Neural cell (in vitro differentiated cells): ENCODE measurements at regions not wholly inside any gene's neighbourhood (a gene's known extent, or its start where the extent isn't known, plus 50 kb on each side); places are given as distances from the start of the nearest gene placed in this dataset.

Source experiments
- H2AFZ ChIP-seq: fragments of 200-600, 300-800 bp; sonication (generic), shearing (Covaris generic); 2 replicates; pipeline ENCODE4 v1.6.0; 2014; ENCODE audit warnings: low read depth, mild to moderate bottlenecking, antibody characterized with exemption, low read length, moderate library complexity
- H3F3A ChIP-seq: fragments of 200-600 bp; shearing (Covaris generic); 2 replicates; pipeline ENCODE4 v1.6.1; 2016; ENCODE audit warnings: mild to moderate bottlenecking, moderate library complexity, mixed read lengths, antibody characterized with exemption, low read length; ENCODE audit not compliant: insufficient read depth, poor library complexity, severe bottlenecking
- H3K27ac ChIP-seq: fragments of 200-600, 300-800 bp; sonication (generic), shearing (Covaris generic); 2 replicates; pipeline ENCODE4 v1.5.1; 2014; ENCODE audit warnings: mild to moderate bottlenecking, low read length, moderate library complexity
- H3K27me3 ChIP-seq: fragments of 300-800, 200-600 bp; sonication (generic), shearing (Covaris generic); 2 replicates; pipeline ENCODE4 v1.6.0; 2014; ENCODE audit warnings: mild to moderate bottlenecking, low read depth, low read length, moderate library complexity; ENCODE audit not compliant: insufficient read depth
- H3K36me3 ChIP-seq: fragments of 300-800, 200-600 bp; sonication (generic), shearing (Covaris generic); 2 replicates; pipeline ENCODE4 v1.5.1; 2014; ENCODE audit warnings: mild to moderate bottlenecking, antibody characterized with exemption, low read length, moderate library complexity; ENCODE audit not compliant: insufficient read depth
- H3K4me2 ChIP-seq: fragments of 300-800, 200-600 bp; sonication (generic), shearing (Covaris generic); 2 replicates; pipeline ENCODE4 v1.6.0; 2014; ENCODE audit warnings: mild to moderate bottlenecking, low read length
- H3K4me3 ChIP-seq: fragments of 300-800, 200-600 bp; sonication (generic), shearing (Covaris generic); 2 replicates; pipeline ENCODE4 v1.5.1; 2014; ENCODE audit warnings: mild to moderate bottlenecking, low read length, moderate library complexity
- H3K79me2 ChIP-seq: fragments of 200-600 bp; shearing (Covaris generic); replicated peaks from 2 replicates; pipeline ENCODE4 v1.6.0; 2014; ENCODE audit warnings: mild to moderate bottlenecking, low read length, moderate library complexity; ENCODE audit not compliant: insufficient read depth
- H3K9ac ChIP-seq: fragments of 300-800, 200-600 bp; sonication (generic), shearing (Covaris generic); 2 replicates; pipeline ENCODE4 v1.6.1; 2016; ENCODE audit warnings: mild to moderate bottlenecking, low read length, mixed read lengths
- H3K9me2 ChIP-seq: fragments of 200-600 bp; shearing (Covaris generic); 2 replicates; pipeline ENCODE4 v1.6.1; 2016; ENCODE audit warnings: mild to moderate bottlenecking, low read length, mixed read lengths; ENCODE audit not compliant: insufficient read depth
- H3K9me3 ChIP-seq: fragments of 200-600, 300-800 bp; sonication (generic), shearing (Covaris generic); 2 replicates; pipeline ENCODE4 v1.6.1; 2016; ENCODE audit warnings: mild to moderate bottlenecking, mixed run types, low read length, moderate library complexity, mixed read lengths
- H4K20me1 ChIP-seq: fragments of 200-600 bp; shearing (Covaris generic); 2 replicates; pipeline ENCODE4 v1.6.1; 2016; ENCODE audit warnings: mild to moderate bottlenecking, mixed run types; ENCODE audit not compliant: insufficient read depth
- EP300 ChIP-seq: fragments of 450-650 bp; conservative IDR thresholded peaks from 2 replicates; pipeline ENCODE4 v1.6.1; 2014; ENCODE audit warnings: antibody characterized with exemption, mild to moderate bottlenecking, moderate library complexity; ENCODE audit not compliant: poor library complexity, severe bottlenecking
- EZH2 ChIP-seq: fragments of 200-600, 300-800 bp; shearing (Covaris generic), sonication (generic); IDR thresholded peaks from 2 replicates; pipeline ENCODE4 v1.6.1; 2014; ENCODE audit warnings: antibody characterized with exemption, low read length, borderline replicate concordance, mild to moderate bottlenecking; ENCODE audit not compliant: insufficient read depth, poor library complexity, severe bottlenecking
- MXI1 ChIP-seq: fragments of 450-650 bp; conservative IDR thresholded peaks from 2 replicates; pipeline ENCODE4 v1.6.1; 2014; ENCODE audit warnings: antibody characterized with exemption, mild to moderate bottlenecking; ENCODE audit not compliant: poor library complexity, severe bottlenecking
- POLR2AphosphoS5 ChIP-seq: IDR thresholded peaks from 2 replicates; pipeline ENCODE4 v1.6.1; 2012
- RAD21 ChIP-seq: fragments of 450-650 bp; conservative IDR thresholded peaks from 2 replicates; pipeline ENCODE4 v1.6.1; 2014; ENCODE audit warnings: antibody characterized with exemption, mild to moderate bottlenecking, moderate library complexity
- SMC3 ChIP-seq: fragments of 450-650 bp; conservative IDR thresholded peaks from 2 replicates; pipeline ENCODE4 v1.6.1; 2014; ENCODE audit warnings: antibody characterized with exemption, mild to moderate bottlenecking, moderate library complexity; ENCODE audit not compliant: poor library complexity
- TAF1 ChIP-seq: IDR thresholded peaks from 2 replicates; pipeline ENCODE4 v1.6.1; 2012; ENCODE audit warnings: low read depth
- TF ChIP-seq, protein P1 (sequence below): IDR thresholded peaks from 2 replicates; pipeline ENCODE4 v1.6.1; 2012; ENCODE audit warnings: borderline replicate concordance
- TF ChIP-seq, protein P2 (sequence below): fragments of 450-650 bp; IDR thresholded peaks from 2 replicates; pipeline ENCODE4 v1.5.1; 2014; ENCODE audit warnings: antibody characterized with exemption, mild to moderate bottlenecking, moderate library complexity; ENCODE audit not compliant: poor library complexity, severe bottlenecking

DNA sequence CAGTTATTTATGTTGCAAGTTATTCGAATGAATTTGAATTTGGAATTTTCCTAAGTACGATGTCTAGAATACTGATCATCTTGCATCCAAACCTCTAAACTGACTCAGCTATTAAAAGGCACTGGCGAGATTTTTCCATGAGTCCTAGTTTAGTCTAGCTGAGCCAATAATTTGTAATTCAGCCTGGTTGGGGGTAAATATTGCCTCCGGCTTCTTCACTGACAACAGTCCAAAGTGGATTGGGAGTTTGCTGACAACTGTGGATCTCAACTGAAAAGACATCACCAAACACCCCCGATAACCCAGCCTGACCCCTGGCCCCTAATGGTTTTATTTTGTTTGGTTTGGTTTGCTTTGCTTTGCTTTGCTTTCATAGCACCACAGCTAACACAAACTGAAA is 189.8 kb upstream of the DAPK1 start:
- no peak overlapping the region for H3K27ac ChIP-seq
- H3K27me3 ChIP-seq, result no peaks in the 10 kb centered on the region
- no peak overlapping the region for H3K9ac ChIP-seq
- no peaks in the 10 kb centered on the region for H3K79me2 ChIP-seq
- no peaks in the 10 kb centered on the region for H4K20me1 ChIP-seq
- no peak overlapping the region for H3K4me3 ChIP-seq
- no peaks in the 10 kb centered on the region for H3K9me2 ChIP-seq
- no peak overlapping the region for H2AFZ ChIP-seq
- TF ChIP-seq SMC3 (no peak), RAD21 (no peak), MXI1 (no peak), EZH2 (no peak), POLR2AphosphoS5 (no peak), EP300 (no peak), TAF1 (no peak)
- TF ChIP-seq, protein P1, sequence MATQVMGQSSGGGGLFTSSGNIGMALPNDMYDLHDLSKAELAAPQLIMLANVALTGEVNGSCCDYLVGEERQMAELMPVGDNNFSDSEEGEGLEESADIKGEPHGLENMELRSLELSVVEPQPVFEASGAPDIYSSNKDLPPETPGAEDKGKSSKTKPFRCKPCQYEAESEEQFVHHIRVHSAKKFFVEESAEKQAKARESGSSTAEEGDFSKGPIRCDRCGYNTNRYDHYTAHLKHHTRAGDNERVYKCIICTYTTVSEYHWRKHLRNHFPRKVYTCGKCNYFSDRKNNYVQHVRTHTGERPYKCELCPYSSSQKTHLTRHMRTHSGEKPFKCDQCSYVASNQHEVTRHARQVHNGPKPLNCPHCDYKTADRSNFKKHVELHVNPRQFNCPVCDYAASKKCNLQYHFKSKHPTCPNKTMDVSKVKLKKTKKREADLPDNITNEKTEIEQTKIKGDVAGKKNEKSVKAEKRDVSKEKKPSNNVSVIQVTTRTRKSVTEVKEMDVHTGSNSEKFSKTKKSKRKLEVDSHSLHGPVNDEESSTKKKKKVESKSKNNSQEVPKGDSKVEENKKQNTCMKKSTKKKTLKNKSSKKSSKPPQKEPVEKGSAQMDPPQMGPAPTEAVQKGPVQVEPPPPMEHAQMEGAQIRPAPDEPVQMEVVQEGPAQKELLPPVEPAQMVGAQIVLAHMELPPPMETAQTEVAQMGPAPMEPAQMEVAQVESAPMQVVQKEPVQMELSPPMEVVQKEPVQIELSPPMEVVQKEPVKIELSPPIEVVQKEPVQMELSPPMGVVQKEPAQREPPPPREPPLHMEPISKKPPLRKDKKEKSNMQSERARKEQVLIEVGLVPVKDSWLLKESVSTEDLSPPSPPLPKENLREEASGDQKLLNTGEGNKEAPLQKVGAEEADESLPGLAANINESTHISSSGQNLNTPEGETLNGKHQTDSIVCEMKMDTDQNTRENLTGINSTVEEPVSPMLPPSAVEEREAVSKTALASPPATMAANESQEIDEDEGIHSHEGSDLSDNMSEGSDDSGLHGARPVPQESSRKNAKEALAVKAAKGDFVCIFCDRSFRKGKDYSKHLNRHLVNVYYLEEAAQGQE, result no peak
- TF ChIP-seq, protein P2, sequence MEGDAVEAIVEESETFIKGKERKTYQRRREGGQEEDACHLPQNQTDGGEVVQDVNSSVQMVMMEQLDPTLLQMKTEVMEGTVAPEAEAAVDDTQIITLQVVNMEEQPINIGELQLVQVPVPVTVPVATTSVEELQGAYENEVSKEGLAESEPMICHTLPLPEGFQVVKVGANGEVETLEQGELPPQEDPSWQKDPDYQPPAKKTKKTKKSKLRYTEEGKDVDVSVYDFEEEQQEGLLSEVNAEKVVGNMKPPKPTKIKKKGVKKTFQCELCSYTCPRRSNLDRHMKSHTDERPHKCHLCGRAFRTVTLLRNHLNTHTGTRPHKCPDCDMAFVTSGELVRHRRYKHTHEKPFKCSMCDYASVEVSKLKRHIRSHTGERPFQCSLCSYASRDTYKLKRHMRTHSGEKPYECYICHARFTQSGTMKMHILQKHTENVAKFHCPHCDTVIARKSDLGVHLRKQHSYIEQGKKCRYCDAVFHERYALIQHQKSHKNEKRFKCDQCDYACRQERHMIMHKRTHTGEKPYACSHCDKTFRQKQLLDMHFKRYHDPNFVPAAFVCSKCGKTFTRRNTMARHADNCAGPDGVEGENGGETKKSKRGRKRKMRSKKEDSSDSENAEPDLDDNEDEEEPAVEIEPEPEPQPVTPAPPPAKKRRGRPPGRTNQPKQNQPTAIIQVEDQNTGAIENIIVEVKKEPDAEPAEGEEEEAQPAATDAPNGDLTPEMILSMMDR, result no peak
- H3K36me3 ChIP-seq, result no peaks in the 10 kb centered on the region
- no peaks in the 10 kb centered on the region for H3F3A ChIP-seq
- H3K9me3 ChIP-seq, result no peaks in the 10 kb centered on the region
- H3K4me2 ChIP-seq, result no peak overlapping the region

- TF ChIP-seq, protein P2, result no peak
- no peak for TF ChIP-seq SMC3
- no peak for TF ChIP-seq EZH2
- TF ChIP-seq EP300, result no peak
- no peak for TF ChIP-seq RAD21
- TF ChIP-seq MXI1, result no peak
- TF ChIP-seq POLR2AphosphoS5, result no peak
- no peak for TF ChIP-seq TAF1
- TF ChIP-seq, protein P1, result no peak
- H3K9me3 ChIP-seq, result no peaks in the 10 kb centered on the region
- H2AFZ ChIP-seq, result no peak overlapping the region
- no peak overlapping the region for H3K27ac ChIP-seq
- H3K9ac ChIP-seq, result no peak overlapping the region
- no peaks in the 10 kb centered on the region for H3K9me2 ChIP-seq
- H3K36me3 ChIP-seq, result no peaks in the 10 kb centered on the region
- no peak overlapping the region for H3K4me2 ChIP-seq
- H4K20me1 ChIP-seq, result no peaks in the 10 kb centered on the region
- H3K27me3 ChIP-seq, result no peaks in the 10 kb centered on the region
- H3K4me3 ChIP-seq, result no peak overlapping the region
- no peaks in the 10 kb centered on the region for H3F3A ChIP-seq
- H3K79me2 ChIP-seq, result no peaks in the 10 kb centered on the region
Observed at GRCh38 chr9:87309236-87309635, 188.4 kb upstream of the DAPK1 start.
